Mesodermal cell (in vitro differentiated cells): ENCODE measurements at regions not wholly inside any gene's neighbourhood (a gene's known extent, or its start where the extent isn't known, plus 50 kb on each side); places are given as distances from the start of the nearest gene placed in this dataset.

Experiments used
- H3K27ac ChIP-seq: 2 replicates; pipeline ENCODE4 v1.7.0; 2013; ENCODE audit warnings: mild to moderate bottlenecking, low read depth, low read length, moderate library complexity; ENCODE audit not compliant: severe bottlenecking
- H3K36me3 ChIP-seq: 2 replicates; pipeline ENCODE4 v1.7.1; 2013; ENCODE audit warnings: mild to moderate bottlenecking, low read length, moderate library complexity; ENCODE audit not compliant: control insufficient read depth, insufficient read depth
- H3K4me1 ChIP-seq: one replicate; pipeline ENCODE4 v1.7.1; 2013; ENCODE audit warnings: mild to moderate bottlenecking, low read length; ENCODE audit not compliant: insufficient read depth, control insufficient read depth, poor library complexity, severe bottlenecking
- H3K4me3 ChIP-seq: 2 replicates; pipeline ENCODE4 v1.7.0; 2013; ENCODE audit warnings: low read length, control low read depth, mild to moderate bottlenecking; ENCODE audit not compliant: insufficient read depth, poor library complexity, severe bottlenecking; ENCODE audit errors: extremely low read depth
- H3K9me3 ChIP-seq: 2 replicates; pipeline ENCODE4 v1.7.1; 2013; ENCODE audit warnings: mild to moderate bottlenecking, low read length, moderate library complexity; ENCODE audit not compliant: control insufficient read depth
- WGBS, 2 experiments: methylation state at CpG; one replicate each; pipeline ENCODE4 v1.1.5; 2013; ENCODE audit warnings: missing lambda C conversion rate in 2 of 2; ENCODE audit not compliant: insufficient coverage in 2 of 2; 5-methylcytosine and 5-hydroxymethylcytosine counted together

- no peaks in the 10 kb centered on the region for H3K36me3 ChIP-seq
- no peaks in the 10 kb centered on the region for H3K4me1 ChIP-seq
- WGBS, 2 experiments = 80 to 93% methylated on average over 5 of the region's 8 CpGs
- H3K9me3 ChIP-seq = no peaks in the 10 kb centered on the region
- no peak overlapping the region for H3K27ac ChIP-seq
- H3K4me3 ChIP-seq = no peak overlapping the region
Observed at GRCh38 chr2:425243-425642, 137.4 kb upstream of the ALKAL2 start.

GRCh38 chr2:424306-425171 is 136.6 kb upstream of the ALKAL2 start:
- Histone ChIP-seq H3K4me3 (no peak overlapping the region), H3K27ac (no peak overlapping the region), H3K4me1 (no peaks in the 10 kb centered on the region), H3K36me3 (no peaks in the 10 kb centered on the region), H3K9me3 (no peaks in the 10 kb centered on the region)
- WGBS, 2 experiments = 83 to 92% methylated on average over 14 to 17 of the region's 20 CpGs

- WGBS, 2 experiments = 68 to 79% methylated on average over 2 to 3 of the region's 10 CpGs
- Histone ChIP-seq H3K4me3 (no peak overlapping the region), H3K9me3 (no peaks in the 10 kb centered on the region)
Observed at GRCh38 chr2:423479-423878, 135.6 kb upstream of the ALKAL2 start.

GRCh38 chr2:422676-423435 is 135.0 kb upstream of the ALKAL2 start:
- Histone ChIP-seq H3K4me1 (no peaks in the 10 kb centered on the region), H3K9me3 (no peaks in the 10 kb centered on the region), H3K27ac (no peak overlapping the region), H3K4me3 (no peak overlapping the region), H3K36me3 (no peaks in the 10 kb centered on the region)
- 88 to 92% methylated on average over 11 to 13 of the region's 14 CpGs for WGBS, 2 experiments

More at GRCh38 chr2:423479-423878, 135.6 kb upstream of the ALKAL2 start:
- Histone ChIP-seq H3K4me1 (no peaks in the 10 kb centered on the region), H3K36me3 (no peaks in the 10 kb centered on the region), H3K27ac (no peak overlapping the region)

- Histone ChIP-seq H3K9me3 (no peaks in the 10 kb centered on the region), H3K27ac (no peak overlapping the region), H3K36me3 (no peaks in the 10 kb centered on the region), H3K4me1 (no peaks in the 10 kb centered on the region), H3K4me3 (no peak overlapping the region)
- 92 to 96% methylated on average over 8 to 11 of the region's 14 CpGs for WGBS, 2 experiments
Observed at GRCh38 chr2:421406-421805, 133.5 kb upstream of the ALKAL2 start.

- no peak overlapping the region for H3K4me3 ChIP-seq
- H3K36me3 ChIP-seq = no peaks in the 10 kb centered on the region
- no peaks in the 10 kb centered on the region for H3K9me3 ChIP-seq
- no peaks in the 10 kb centered on the region for H3K4me1 ChIP-seq
- WGBS, 2 experiments = 90 to 94% methylated on average over 7 to 8 of the region's 28 CpGs
- no peak overlapping the region for H3K27ac ChIP-seq
Observed at GRCh38 chr2:419687-420317, 131.9 kb upstream of the ALKAL2 start.

GRCh38 chr2:417662-418061 is 129.8 kb upstream of the ALKAL2 start:
- no peak overlapping the region for H3K4me3 ChIP-seq
- no peaks in the 10 kb centered on the region for H3K9me3 ChIP-seq
- no peaks in the 10 kb centered on the region for H3K36me3 ChIP-seq
- WGBS, 2 experiments = 87 to 93% methylated on average over 3 to 4 of the region's 5 CpGs
- no peak overlapping the region for H3K27ac ChIP-seq
- H3K4me1 ChIP-seq = no peaks in the 10 kb centered on the region

- H3K9me3 ChIP-seq = no peaks in the 10 kb centered on the region
- 94 to 100% methylated on average over 1 to 2 of the region's 3 CpGs for WGBS, 2 experiments
- H3K4me3 ChIP-seq = no peak overlapping the region
- no peaks in the 10 kb centered on the region for H3K4me1 ChIP-seq
- no peak overlapping the region for H3K27ac ChIP-seq
- H3K36me3 ChIP-seq = no peaks in the 10 kb centered on the region
Observed at GRCh38 chr2:417006-417405, 129.1 kb upstream of the ALKAL2 start.

GRCh38 chr2:415986-416610 is 128.2 kb upstream of the ALKAL2 start:
- H3K27ac ChIP-seq = no peak overlapping the region
- H3K4me1 ChIP-seq = no peaks in the 10 kb centered on the region
- H3K9me3 ChIP-seq = no peaks in the 10 kb centered on the region
- no peak overlapping the region for H3K4me3 ChIP-seq
- 90 to 98% methylated on average over 8 of the region's 12 CpGs for WGBS, 2 experiments
- H3K36me3 ChIP-seq = no peaks in the 10 kb centered on the region

- WGBS, 2 experiments = 64 to 86% methylated on average over 4 of the region's 4 CpGs
- H3K4me3 ChIP-seq = no peak overlapping the region
Observed at GRCh38 chr2:409523-409922, 121.6 kb upstream of the ALKAL2 start.

More at GRCh38 chr2:409523-409922, 121.6 kb upstream of the ALKAL2 start:
- H3K9me3 ChIP-seq = no peaks in the 10 kb centered on the region
- H3K36me3 ChIP-seq = no peaks in the 10 kb centered on the region
- no peaks in the 10 kb centered on the region for H3K4me1 ChIP-seq
- H3K27ac ChIP-seq = no peak overlapping the region
